Glutamatergic neuron (in vitro differentiated cells): ENCODE measurements at regions not wholly inside any gene's neighbourhood (a gene's known extent, or its start where the extent isn't known, plus 50 kb on each side); places are given as distances from the start of the nearest gene placed in this dataset.

ENCODE experiments used
- DNase-seq: peaks from one replicate; pipeline ENCODE4 v3.0.0; 2022
- H3K27ac Mint-ChIP-seq: one replicate; pipeline ENCODE4 v1.8.0; 2020; ENCODE audit warnings: mild to moderate bottlenecking, mixed read lengths, inconsistent platforms; ENCODE audit not compliant: unreplicated experiment
- H3K27me3 Mint-ChIP-seq: one replicate; pipeline ENCODE4 v1.8.0; 2020; ENCODE audit warnings: mild to moderate bottlenecking, moderate library complexity, mixed read lengths, inconsistent platforms; ENCODE audit not compliant: unreplicated experiment
- H3K36me3 Mint-ChIP-seq: one replicate; pipeline ENCODE4 v1.8.0; 2020; ENCODE audit warnings: mild to moderate bottlenecking, mixed read lengths, inconsistent platforms; ENCODE audit not compliant: unreplicated experiment
- H3K4me1 Mint-ChIP-seq: one replicate; pipeline ENCODE4 v1.8.0; 2020; ENCODE audit warnings: mild to moderate bottlenecking, low read depth, mixed read lengths, inconsistent platforms; ENCODE audit not compliant: unreplicated experiment
- H3K4me3 Mint-ChIP-seq: one replicate; pipeline ENCODE4 v1.8.0; 2020; ENCODE audit warnings: mild to moderate bottlenecking, mixed read lengths, inconsistent platforms; ENCODE audit not compliant: unreplicated experiment
- H3K9me3 Mint-ChIP-seq: one replicate; pipeline ENCODE4 v1.8.0; 2020; ENCODE audit warnings: mild to moderate bottlenecking, moderate library complexity, mixed read lengths, inconsistent platforms; ENCODE audit not compliant: unreplicated experiment
- CTCF ChIP-seq: fragments of 200-600 bp; sonication (generic); IDR thresholded peaks from one replicate; pipeline ENCODE4 v1.5.0; 2021; ENCODE audit not compliant: partially characterized antibody, unreplicated experiment

- H3K36me3 Mint-ChIP-seq = no peaks in the 10 kb centered on the region
- no peak for TF ChIP-seq CTCF
- H3K27me3 Mint-ChIP-seq = no peaks in the 10 kb centered on the region
- no peak overlapping the region for H3K27ac Mint-ChIP-seq
- H3K4me3 Mint-ChIP-seq = no peak overlapping the region
- DNase-seq = no peak
- peaks cover 4% of the 10 kb centered on the region for H3K9me3 Mint-ChIP-seq
- H3K4me1 Mint-ChIP-seq = peaks cover 5% of the 10 kb centered on the region
Observed at GRCh38 chr10:126736727-126737126, 66.2 kb upstream of the C10orf90 start.

- Mint-ChIP-seq H3K4me3 (no peak overlapping the region), H3K9me3 (peaks cover 4% of the 10 kb centered on the region), H3K27ac (no peak overlapping the region), H3K4me1 (peaks cover 5% of the 10 kb centered on the region), H3K36me3 (no peaks in the 10 kb centered on the region), H3K27me3 (no peaks in the 10 kb centered on the region)
- no peak for DNase-seq
- TF ChIP-seq CTCF = no peak
Observed at GRCh38 chr10:126738001-126738400, 67.5 kb upstream of the C10orf90 start.

GRCh38 chr10:126744571-126744970, 74.1 kb upstream of the C10orf90 start:
- no peaks in the 10 kb centered on the region for H3K27me3 Mint-ChIP-seq

GRCh38 chr10:126749015-126749655, 78.6 kb upstream of the C10orf90 start:
- H3K4me3 Mint-ChIP-seq = no peak overlapping the region
- peak; percentile 84 for TF ChIP-seq CTCF
- no peaks in the 10 kb centered on the region for H3K36me3 Mint-ChIP-seq
- no peaks in the 10 kb centered on the region for H3K4me1 Mint-ChIP-seq
- peaks cover 2% of the 10 kb centered on the region for H3K9me3 Mint-ChIP-seq
- DNase-seq = peak; percentile 91
- no peak overlapping the region for H3K27ac Mint-ChIP-seq
- H3K27me3 Mint-ChIP-seq = peaks cover 2% of the 10 kb centered on the region

More at GRCh38 chr10:126744571-126744970, 74.1 kb upstream of the C10orf90 start:
- Mint-ChIP-seq H3K4me1 (no peaks in the 10 kb centered on the region), H3K27ac (no peak overlapping the region), H3K36me3 (no peaks in the 10 kb centered on the region), H3K4me3 (no peak overlapping the region), H3K9me3 (no peaks in the 10 kb centered on the region)
- DNase-seq = no peak
- TF ChIP-seq CTCF = no peak

- no peak for DNase-seq
- Mint-ChIP-seq H3K9me3 (peaks cover 2% of the 10 kb centered on the region), H3K4me1 (no peaks in the 10 kb centered on the region), H3K27me3 (peaks cover 2% of the 10 kb centered on the region), H3K27ac (no peak overlapping the region), H3K36me3 (no peaks in the 10 kb centered on the region), H3K4me3 (no peak overlapping the region)
- no peak for TF ChIP-seq CTCF
Observed at GRCh38 chr10:126754966-126755365, 84.5 kb upstream of the C10orf90 start.
